Adipocyte (in vitro differentiated cells): ENCODE measurements at regions not wholly inside any gene's neighbourhood (a gene's known extent, or its start where the extent isn't known, plus 50 kb on each side); places are given as distances from the start of the nearest gene placed in this dataset.

ENCODE experiments used
- DNase-seq: peaks from one replicate; pipeline ENCODE4 v3.0.0-alpha.2; 2015; ENCODE audit warnings: low read depth
- H3K27me3 ChIP-seq: replicated peaks from 2 replicates; pipeline ENCODE4 v1.7.0; 2013; ENCODE audit warnings: mild to moderate bottlenecking, low read length, moderate library complexity; ENCODE audit not compliant: control insufficient read depth, insufficient read depth
- H3K36me3 ChIP-seq: 2 replicates; pipeline ENCODE4 v1.7.0; 2013; ENCODE audit warnings: low read length, mild to moderate bottlenecking, moderate library complexity; ENCODE audit not compliant: control insufficient read depth, insufficient read depth, severe bottlenecking
- H3K4me1 ChIP-seq: 2 replicates; pipeline ENCODE4 v1.7.0; 2013; ENCODE audit warnings: mild to moderate bottlenecking, low read length, moderate library complexity; ENCODE audit not compliant: control insufficient read depth, insufficient read depth
- H3K4me3 ChIP-seq: 2 replicates; pipeline ENCODE4 v1.7.0; 2013; ENCODE audit warnings: mild to moderate bottlenecking, low read length, moderate library complexity
- H3K9ac ChIP-seq: 2 replicates; pipeline ENCODE4 v1.7.0; 2013; ENCODE audit warnings: mild to moderate bottlenecking, low read length, moderate library complexity
- H3K9me3 ChIP-seq: 2 replicates; pipeline ENCODE4 v1.7.0; 2013; ENCODE audit warnings: mild to moderate bottlenecking, low read length, moderate library complexity; ENCODE audit not compliant: control insufficient read depth

- no peak for DNase-seq
- Histone ChIP-seq H3K4me3 (no peak overlapping the region), H3K9ac (no peak overlapping the region), H3K27me3 (peaks cover 32% of the 10 kb centered on the region), H3K4me1 (no peaks in the 10 kb centered on the region), H3K36me3 (no peaks in the 10 kb centered on the region), H3K9me3 (no peaks in the 10 kb centered on the region)
Observed at GRCh38 chr11:127106938-127107337, 106.4 kb upstream of the KIRREL3 start.

- DNase-seq = peak; percentile 28
- H3K9me3 ChIP-seq = no peaks in the 10 kb centered on the region
- H3K9ac ChIP-seq = no peak overlapping the region
- H3K36me3 ChIP-seq = no peaks in the 10 kb centered on the region
- peaks cover 27% of the 10 kb centered on the region for H3K27me3 ChIP-seq
- no peak overlapping the region for H3K4me3 ChIP-seq
- H3K4me1 ChIP-seq = no peaks in the 10 kb centered on the region
Observed at GRCh38 chr11:127105593-127106541, 105.3 kb upstream of the KIRREL3 start.

DNA sequence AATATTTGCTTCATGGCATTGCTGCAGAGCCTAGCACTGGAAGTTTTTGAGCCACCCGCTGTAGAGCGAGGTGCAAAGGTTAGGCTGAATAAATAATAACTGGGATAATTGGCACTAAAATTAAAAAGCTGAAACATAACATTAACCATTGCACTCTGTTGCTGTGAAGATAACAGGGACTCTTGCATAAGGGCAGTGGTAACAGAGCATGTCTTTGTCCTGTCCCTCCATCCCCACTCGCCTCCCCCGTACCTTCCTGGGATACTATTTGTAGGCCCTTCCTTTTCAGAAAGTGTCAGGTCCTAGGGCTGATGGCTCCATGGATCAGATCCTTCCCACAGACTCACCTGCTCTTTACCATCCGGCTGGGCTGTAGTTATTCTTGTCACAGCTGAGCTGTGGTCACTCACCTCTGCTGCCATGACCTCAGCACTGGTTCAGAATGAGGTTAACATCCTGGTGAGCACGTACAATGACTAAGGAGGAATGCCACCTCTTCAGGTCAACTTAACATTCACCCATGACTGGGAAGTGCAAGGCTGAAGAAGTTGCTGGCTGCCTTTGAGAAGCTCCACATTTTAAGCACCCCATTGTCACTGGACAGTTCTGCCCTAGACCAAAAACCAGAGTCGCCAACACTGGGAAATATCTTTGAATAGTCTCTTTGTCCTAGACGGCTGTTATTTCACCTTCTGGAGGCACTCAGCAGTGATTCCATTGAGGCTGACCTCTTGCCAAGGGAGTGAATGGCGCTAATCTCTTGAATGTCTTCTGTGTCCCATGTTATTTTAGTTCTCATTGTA lies 103.2 kb upstream of the KIRREL3 start:
- Histone ChIP-seq H3K9me3 (no peaks in the 10 kb centered on the region), H3K9ac (no peak overlapping the region), H3K4me1 (no peaks in the 10 kb centered on the region), H3K4me3 (no peak overlapping the region), H3K36me3 (no peaks in the 10 kb centered on the region), H3K27me3 (peaks cover 18% of the 10 kb centered on the region)
- no peak for DNase-seq

DNA sequence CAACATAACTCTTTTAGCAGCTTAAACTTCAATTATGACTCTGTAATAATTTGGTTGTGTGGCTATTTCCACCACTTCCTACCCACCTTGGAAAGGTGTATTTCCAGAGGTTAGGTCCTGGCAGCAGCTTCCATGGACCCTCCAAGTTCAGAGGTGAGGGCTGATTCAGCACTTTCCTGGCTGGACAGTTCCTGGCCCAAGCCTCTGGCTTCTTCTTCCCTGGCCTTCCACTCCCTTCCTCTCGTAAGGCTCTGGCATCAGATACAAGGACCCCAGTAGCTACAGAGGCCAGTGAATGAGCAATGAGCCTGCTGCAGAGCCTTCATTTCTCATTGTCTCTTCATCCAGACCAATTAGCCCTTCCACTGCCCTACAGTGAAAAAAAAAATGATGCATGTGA lies 98.1 kb upstream of the KIRREL3 start:
- no peak overlapping the region for H3K9ac ChIP-seq

DNA sequence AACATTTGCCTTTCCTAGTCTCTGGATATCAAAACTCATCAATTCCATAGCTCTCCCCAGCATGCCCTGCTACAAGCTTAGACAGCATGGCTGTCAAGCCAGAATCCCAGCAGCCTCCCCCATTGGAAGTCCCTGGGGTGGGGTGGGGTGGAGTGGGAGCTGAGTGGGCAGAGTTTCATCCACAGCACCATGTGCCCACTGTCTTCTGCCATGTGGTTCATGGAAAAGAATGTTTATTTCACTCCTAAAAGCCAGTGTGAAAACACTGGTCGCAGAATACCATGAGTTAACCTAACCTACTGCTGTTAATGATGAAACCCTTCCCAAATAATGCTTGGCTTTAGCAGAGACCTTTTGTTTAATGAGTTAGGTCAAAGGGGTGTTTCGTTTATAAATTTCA lies 80.2 kb upstream of the KIRREL3 start:
- Histone ChIP-seq H3K4me3 (no peak overlapping the region), H3K4me1 (no peaks in the 10 kb centered on the region), H3K36me3 (no peaks in the 10 kb centered on the region), H3K27me3 (peaks cover 8% of the 10 kb centered on the region), H3K9me3 (no peaks in the 10 kb centered on the region), H3K9ac (no peak overlapping the region)
- DNase-seq = no peak

More for the DNA sequence above, 98.1 kb upstream of the KIRREL3 start:
- Histone ChIP-seq H3K4me3 (no peak overlapping the region), H3K9me3 (peaks cover 8% of the 10 kb centered on the region), H3K36me3 (no peaks in the 10 kb centered on the region), H3K4me1 (no peaks in the 10 kb centered on the region), H3K27me3 (no peaks in the 10 kb centered on the region)
- no peak for DNase-seq

DNA sequence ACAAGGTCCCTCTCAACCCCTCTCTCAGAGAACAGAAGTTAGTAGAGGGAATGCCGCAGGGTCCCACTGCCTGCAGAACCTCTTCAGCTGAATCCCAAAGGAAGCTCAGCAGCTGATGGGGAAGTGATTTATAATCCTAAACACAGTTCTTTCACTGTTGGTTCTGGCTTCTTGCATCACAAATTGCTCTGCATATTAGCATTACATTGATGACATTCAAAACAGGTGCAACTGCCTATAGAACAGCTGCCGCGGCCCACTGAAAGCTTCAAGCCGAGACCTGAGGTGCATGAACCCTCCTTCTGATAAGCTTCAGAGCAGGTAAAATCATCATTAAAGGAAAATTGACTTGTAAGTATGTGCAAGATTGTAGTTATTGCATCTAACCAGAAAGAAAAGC lies 75.2 kb upstream of the KIRREL3 start:
- DNase-seq = no peak
- H3K36me3 ChIP-seq = no peaks in the 10 kb centered on the region
- H3K4me3 ChIP-seq = no peak overlapping the region
- no peaks in the 10 kb centered on the region for H3K4me1 ChIP-seq
- peaks cover 25% of the 10 kb centered on the region for H3K27me3 ChIP-seq
- H3K9ac ChIP-seq = no peak overlapping the region
- H3K9me3 ChIP-seq = no peaks in the 10 kb centered on the region

DNA sequence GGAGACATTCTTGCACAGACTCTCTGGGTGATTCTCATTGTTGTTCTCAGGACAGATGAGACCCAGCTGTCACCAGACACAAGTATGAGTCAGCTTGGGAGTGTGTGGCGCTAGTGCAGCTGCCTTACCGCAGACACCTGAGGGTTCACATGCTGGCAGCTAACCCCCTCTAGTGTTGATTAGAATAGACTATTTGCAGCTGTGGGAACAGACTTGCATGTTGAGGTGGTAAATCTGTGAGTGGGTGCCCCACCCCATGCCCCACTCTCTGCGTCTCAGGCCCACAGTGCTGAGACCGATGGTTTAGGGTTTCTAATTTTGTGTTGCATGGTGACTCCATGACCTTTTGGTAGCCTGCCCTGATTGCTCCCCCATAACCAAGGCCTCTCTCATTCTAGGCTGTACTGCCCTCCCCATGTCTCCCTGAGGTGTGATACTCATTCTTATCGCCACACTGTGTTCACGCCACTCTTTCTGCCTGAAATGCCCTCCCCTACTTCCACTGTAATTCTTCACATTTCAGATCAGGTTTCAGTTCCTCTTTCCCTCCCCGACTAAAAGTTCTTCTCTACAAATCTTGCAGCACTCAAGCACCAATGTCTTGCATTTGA lies 73.7 kb upstream of the KIRREL3 start:
- Histone ChIP-seq H3K27me3 (peaks cover 25% of the 10 kb centered on the region), H3K36me3 (no peaks in the 10 kb centered on the region), H3K4me3 (no peak overlapping the region), H3K4me1 (no peaks in the 10 kb centered on the region), H3K9me3 (no peaks in the 10 kb centered on the region), H3K9ac (no peak overlapping the region)
- DNase-seq = peak; percentile 59

- peaks cover 25% of the 10 kb centered on the region for H3K27me3 ChIP-seq
- H3K36me3 ChIP-seq = no peaks in the 10 kb centered on the region
- H3K9ac ChIP-seq = no peak overlapping the region
- DNase-seq = no peak
- H3K4me3 ChIP-seq = no peak overlapping the region
- H3K4me1 ChIP-seq = no peaks in the 10 kb centered on the region
- H3K9me3 ChIP-seq = no peaks in the 10 kb centered on the region
Observed at GRCh38 chr11:127073621-127074020, 73.1 kb upstream of the KIRREL3 start.

- Histone ChIP-seq H3K4me3 (no peak overlapping the region), H3K4me1 (peaks cover 2% of the 10 kb centered on the region)
Observed at GRCh38 chr11:127071606-127072005, 71.0 kb upstream of the KIRREL3 start.

DNA sequence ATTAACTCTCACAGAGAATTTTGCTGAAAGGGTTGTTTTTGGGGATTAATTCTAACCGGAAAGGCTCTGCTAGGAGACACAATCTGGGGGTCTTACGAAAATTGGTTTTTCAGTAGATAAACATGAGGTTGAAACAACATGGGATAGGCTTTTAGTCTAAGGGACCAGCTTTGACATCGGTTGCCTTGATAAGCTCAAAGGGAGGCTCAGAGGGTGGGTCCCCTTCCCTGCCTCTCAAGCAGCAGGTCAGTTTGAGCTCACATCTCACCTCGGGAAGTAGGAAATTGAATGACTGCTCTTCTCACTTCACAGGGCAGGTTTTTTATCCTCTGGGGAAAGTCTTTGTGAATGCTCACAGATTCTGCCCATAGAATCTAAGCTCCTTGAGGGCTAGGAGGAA lies 70.2 kb upstream of the KIRREL3 start:
- Histone ChIP-seq H3K4me3 (no peak overlapping the region), H3K4me1 (peaks cover 4% of the 10 kb centered on the region), H3K27me3 (peaks cover 18% of the 10 kb centered on the region), H3K9me3 (no peaks in the 10 kb centered on the region), H3K9ac (no peak overlapping the region), H3K36me3 (no peaks in the 10 kb centered on the region)
- DNase-seq = no peak

More at GRCh38 chr11:127071606-127072005, 71.0 kb upstream of the KIRREL3 start:
- no peak for DNase-seq
- Histone ChIP-seq H3K9me3 (no peaks in the 10 kb centered on the region), H3K27me3 (peaks cover 18% of the 10 kb centered on the region), H3K36me3 (no peaks in the 10 kb centered on the region), H3K9ac (no peak overlapping the region)
